Activated B cell treated with CpG ODN at 0.5 μM for 24 hours (primary cell): ENCODE measurements at regions not wholly inside any gene's neighbourhood (a gene's known extent, or its start where the extent isn't known, plus 50 kb on each side); places are given as distances from the start of the nearest gene placed in this dataset.

Source experiments
- ATAC-seq: fragments of 200-7000 bp; cut with Tn5 transposase; one replicate; pipeline ENCODE4 v1.10.0; 2021; ENCODE audit warnings: low read depth, mild to moderate bottlenecking, moderate library complexity
- CTCF ChIA-PET: fragments of 350-600 bp; sonication (Branson Sonifier 250); formaldehyde crosslinking; loops from one replicate; lab custom pipeline; 2021; ENCODE audit warnings: antibody characterized with exemption; lab: Charles Lee
- POLR2A ChIA-PET: fragments of 350-600 bp; sonication (Branson Sonifier 250); formaldehyde crosslinking; loops from one replicate; lab custom pipeline; 2021; ENCODE audit warnings: antibody characterized with exemption; lab: Charles Lee
- DNase-seq: peaks from one replicate; pipeline ENCODE4 v3.0.0; 2022
- H3K27ac Mint-ChIP-seq: one replicate; pipeline ENCODE4 v1.8.0; 2020; ENCODE audit warnings: mixed read lengths
- H3K27me3 Mint-ChIP-seq: one replicate; pipeline ENCODE4 v1.8.0; 2021; ENCODE audit warnings: mixed read lengths
- H3K36me3 Mint-ChIP-seq: one replicate; pipeline ENCODE4 v1.8.0; 2021; ENCODE audit warnings: low read depth, mixed read lengths
- H3K4me1 Mint-ChIP-seq: one replicate; pipeline ENCODE4 v1.8.0; 2021; ENCODE audit warnings: mixed read lengths
- H3K4me3 Mint-ChIP-seq: one replicate; pipeline ENCODE4 v1.8.0; 2020; ENCODE audit warnings: mild to moderate bottlenecking, mixed read lengths
- H3K9me3 Mint-ChIP-seq: one replicate; pipeline ENCODE4 v1.8.0; 2020; ENCODE audit warnings: mixed read lengths
- intact Hi-C: fragments of 100-400 bp; cut with micrococcal nuclease; formaldehyde crosslinking; loops from one replicate; pipeline ENCODE4 v1.15.1; 2024
- TF ChIP-seq, protein P1 (sequence below): fragments of 200-600 bp; IDR thresholded peaks from one replicate; pipeline ENCODE4 v1.8.0; 2022; ENCODE audit warnings: antibody characterized with exemption, mild to moderate bottlenecking

DNA sequence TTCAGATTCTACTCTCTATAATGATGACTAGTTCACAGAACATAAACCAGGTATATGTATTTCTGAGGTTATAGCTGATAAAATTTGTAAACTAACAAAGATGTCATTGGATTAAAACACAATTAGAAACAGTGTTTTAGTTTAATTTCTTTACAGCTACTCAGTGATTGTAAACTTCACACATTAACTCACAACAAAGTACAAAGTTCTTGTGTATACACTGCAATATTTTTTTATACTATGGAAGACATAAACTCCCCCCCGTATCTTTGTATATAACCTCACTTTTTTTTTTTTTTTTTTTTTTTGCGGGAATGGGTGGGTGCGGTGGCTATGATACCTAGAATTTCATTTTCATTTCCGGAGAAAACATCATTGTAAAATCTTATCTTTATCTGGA, 1043.2 kb downstream of the PCDH18 start:
- no peaks in the 10 kb centered on the region for H3K36me3 Mint-ChIP-seq
- no peak overlapping the region for H3K4me3 Mint-ChIP-seq
- TF ChIP-seq, protein P1, sequence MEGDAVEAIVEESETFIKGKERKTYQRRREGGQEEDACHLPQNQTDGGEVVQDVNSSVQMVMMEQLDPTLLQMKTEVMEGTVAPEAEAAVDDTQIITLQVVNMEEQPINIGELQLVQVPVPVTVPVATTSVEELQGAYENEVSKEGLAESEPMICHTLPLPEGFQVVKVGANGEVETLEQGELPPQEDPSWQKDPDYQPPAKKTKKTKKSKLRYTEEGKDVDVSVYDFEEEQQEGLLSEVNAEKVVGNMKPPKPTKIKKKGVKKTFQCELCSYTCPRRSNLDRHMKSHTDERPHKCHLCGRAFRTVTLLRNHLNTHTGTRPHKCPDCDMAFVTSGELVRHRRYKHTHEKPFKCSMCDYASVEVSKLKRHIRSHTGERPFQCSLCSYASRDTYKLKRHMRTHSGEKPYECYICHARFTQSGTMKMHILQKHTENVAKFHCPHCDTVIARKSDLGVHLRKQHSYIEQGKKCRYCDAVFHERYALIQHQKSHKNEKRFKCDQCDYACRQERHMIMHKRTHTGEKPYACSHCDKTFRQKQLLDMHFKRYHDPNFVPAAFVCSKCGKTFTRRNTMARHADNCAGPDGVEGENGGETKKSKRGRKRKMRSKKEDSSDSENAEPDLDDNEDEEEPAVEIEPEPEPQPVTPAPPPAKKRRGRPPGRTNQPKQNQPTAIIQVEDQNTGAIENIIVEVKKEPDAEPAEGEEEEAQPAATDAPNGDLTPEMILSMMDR = no peak
- H3K9me3 Mint-ChIP-seq = peaks cover 3% of the 10 kb centered on the region
- POLR2A ChIA-PET = no interaction called here
- H3K4me1 Mint-ChIP-seq = no peaks in the 10 kb centered on the region
- ATAC-seq (no peak), DNase-seq (no peak)
- intact Hi-C loops = no loop called here
- no peaks in the 10 kb centered on the region for H3K27me3 Mint-ChIP-seq
- CTCF ChIA-PET = no interaction called here
- no peak overlapping the region for H3K27ac Mint-ChIP-seq

DNA sequence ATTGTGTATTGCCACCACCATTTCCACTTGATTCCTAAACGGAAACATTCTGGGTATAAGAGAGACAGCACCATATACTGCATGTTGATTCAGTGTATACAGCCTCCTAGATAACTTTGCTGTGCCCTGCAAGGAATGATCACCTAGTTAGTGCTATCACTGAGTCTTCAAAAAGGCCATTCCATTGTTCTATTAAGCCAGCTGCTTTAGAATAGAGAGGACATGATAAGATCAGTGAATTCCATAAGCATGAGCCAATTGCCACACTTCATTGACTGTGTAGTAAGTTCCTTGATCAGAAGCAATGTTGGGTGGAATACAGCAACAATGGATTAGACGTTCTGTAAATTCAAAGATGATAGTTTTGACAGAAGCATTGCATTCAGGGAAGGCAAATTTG, 1047.3 kb downstream of the PCDH18 start:
- Mint-ChIP-seq H3K4me1 (no peaks in the 10 kb centered on the region), H3K27me3 (no peaks in the 10 kb centered on the region), H3K4me3 (no peak overlapping the region), H3K27ac (no peak overlapping the region), H3K36me3 (no peaks in the 10 kb centered on the region), H3K9me3 (peaks cover 3% of the 10 kb centered on the region)
- CTCF ChIA-PET = no interaction called here
- intact Hi-C loops = no loop called here
- DNase-seq (no peak), ATAC-seq (no peak)
- TF ChIP-seq, protein P1 = no peak
- POLR2A ChIA-PET = no interaction called here

DNA sequence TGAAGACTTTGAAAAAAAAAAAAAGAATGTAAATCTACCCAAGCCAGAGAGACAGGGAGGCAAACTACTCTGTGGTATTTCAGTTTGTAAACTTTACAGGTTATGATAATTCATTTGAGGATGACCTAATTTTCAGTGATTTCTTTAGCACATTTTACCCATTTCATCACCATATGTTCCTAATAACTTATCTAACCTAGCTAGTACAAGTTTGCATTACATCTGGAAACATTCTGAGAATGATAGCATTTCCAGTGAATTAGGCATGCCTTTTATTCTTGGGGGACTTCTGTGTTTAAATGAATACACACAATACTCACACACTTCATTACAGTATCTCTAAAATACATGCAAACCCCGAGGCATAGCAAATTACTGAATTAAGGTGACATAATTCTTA, 1055.5 kb downstream of the PCDH18 start:
- Mint-ChIP-seq H3K27ac (no peak overlapping the region), H3K36me3 (no peaks in the 10 kb centered on the region), H3K4me3 (no peak overlapping the region), H3K4me1 (no peaks in the 10 kb centered on the region), H3K9me3 (no peaks in the 10 kb centered on the region), H3K27me3 (no peaks in the 10 kb centered on the region)
- POLR2A ChIA-PET = no interaction called here
- no peak for DNase-seq
- ATAC-seq = no peak
- TF ChIP-seq, protein P1 = no peak
- CTCF ChIA-PET = interaction anchor here (0.7 kb wide), 1 partner anchor 58 kb away, joined by 3 read pairs; no protein-coding TSS in a partner anchor
- intact Hi-C loops = no loop called here

DNA sequence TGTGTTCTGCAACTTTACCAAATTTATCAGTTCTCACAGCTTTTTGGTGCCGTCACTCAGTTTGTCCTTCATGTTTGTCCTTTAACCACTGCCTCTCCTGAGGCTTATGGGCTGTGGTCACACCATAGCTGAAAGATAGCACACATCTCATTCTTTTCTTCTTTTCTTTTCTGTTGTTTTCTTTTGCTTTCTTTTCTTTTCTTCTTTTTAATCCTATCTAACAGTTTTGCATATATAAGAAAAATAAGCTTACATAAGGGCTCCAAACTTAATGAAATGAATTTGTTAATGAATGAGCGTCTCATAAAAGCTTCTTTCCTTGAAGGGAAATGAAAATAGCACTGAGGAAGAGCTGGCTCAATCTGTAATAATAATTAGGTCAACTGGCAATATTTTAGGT, 1061.2 kb downstream of the PCDH18 start:
- ChIA-PET POLR2A (no interaction called here), CTCF (no interaction called here)
- Mint-ChIP-seq H3K27me3 (no peaks in the 10 kb centered on the region), H3K4me1 (no peaks in the 10 kb centered on the region), H3K9me3 (peaks cover 11% of the 10 kb centered on the region), H3K27ac (no peak overlapping the region), H3K4me3 (no peak overlapping the region), H3K36me3 (no peaks in the 10 kb centered on the region)
- ATAC-seq (no peak), DNase-seq (no peak)
- TF ChIP-seq, protein P1 = no peak
- intact Hi-C loops = no loop called here

DNA sequence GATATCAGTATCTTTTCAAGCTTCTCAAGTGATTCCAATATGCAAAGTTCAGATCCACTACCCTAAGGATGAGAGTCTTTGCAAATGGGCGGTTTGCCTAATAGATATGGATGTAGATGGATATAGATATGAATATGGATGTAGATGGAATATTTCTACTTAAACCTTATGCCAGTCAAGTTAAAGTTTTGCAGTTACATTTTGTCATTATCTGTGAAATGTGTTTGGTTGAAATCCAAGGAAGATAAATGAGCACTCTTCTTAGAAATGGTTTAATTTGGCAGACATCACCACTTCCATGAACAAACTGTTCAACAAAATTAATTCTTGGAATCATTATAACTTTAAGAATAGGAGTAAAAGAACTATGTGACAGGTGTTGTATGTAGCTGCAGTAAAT, 1066.6 kb downstream of the PCDH18 start:
- Mint-ChIP-seq H3K4me1 (no peaks in the 10 kb centered on the region), H3K9me3 (peaks cover 11% of the 10 kb centered on the region), H3K27me3 (no peaks in the 10 kb centered on the region), H3K4me3 (no peak overlapping the region), H3K36me3 (no peaks in the 10 kb centered on the region), H3K27ac (no peak overlapping the region)
- CTCF ChIA-PET = no interaction called here
- intact Hi-C loops = no loop called here
- POLR2A ChIA-PET = no interaction called here
- ATAC-seq (no peak), DNase-seq (no peak)
- TF ChIP-seq, protein P1 = no peak
